ENCODE measurements at regions not wholly inside any gene's neighbourhood (a gene's known extent, or its start where the extent isn't known, plus 50 kb on each side); places are given as distances from the start of the nearest gene placed in this dataset.
A peak's percentile ranks its signal among the peaks of the same experiment; 100 is the strongest.

DNA sequence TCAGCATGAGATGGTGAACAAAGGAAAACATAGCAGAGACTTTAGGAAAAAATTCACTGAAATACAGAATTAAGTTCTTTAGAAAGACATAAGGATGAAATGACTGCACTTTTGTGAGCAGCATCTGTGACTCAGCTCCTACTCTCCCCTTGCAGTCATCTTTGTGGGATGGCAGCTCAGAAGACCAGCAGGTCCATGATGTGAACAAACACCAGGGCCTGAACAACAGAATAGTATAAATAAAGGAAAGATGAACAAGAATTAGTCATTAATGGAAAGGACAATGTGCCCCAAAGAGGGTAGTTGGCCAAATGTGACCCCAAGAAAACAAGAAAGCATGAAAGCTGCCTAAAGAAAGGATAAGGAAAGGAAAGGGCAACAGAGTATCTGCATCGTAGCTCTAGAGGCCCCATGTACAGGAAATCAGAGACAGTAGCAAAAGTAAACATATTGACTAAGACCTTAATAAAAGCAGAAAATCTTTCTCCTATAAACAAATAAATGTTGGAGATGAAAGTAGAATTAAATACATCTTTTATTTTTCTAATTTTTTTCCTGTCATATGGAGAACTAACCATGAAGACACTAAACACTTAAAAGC lies 318.0 kb downstream of the ZEB2 start:
- Histone ChIP-seq H3K9me3 (no peaks in the 10 kb centered on the region), H3K4me3 (no peak overlapping the region), H3K36me3 (no peaks in the 10 kb centered on the region), H3K27me3 (no peaks in the 10 kb centered on the region), H3K27ac (no peak overlapping the region), H3K4me1 (no peaks in the 10 kb centered on the region)
- no peak for DNase-seq
- 55 to 64% methylated on average over 1 of the region's 1 CpG for WGBS, 2 donors
- no peak for ATAC-seq (ENCODE audit: low FRiP score in 2 of 2)
- TF ChIP-seq, protein P1, sequence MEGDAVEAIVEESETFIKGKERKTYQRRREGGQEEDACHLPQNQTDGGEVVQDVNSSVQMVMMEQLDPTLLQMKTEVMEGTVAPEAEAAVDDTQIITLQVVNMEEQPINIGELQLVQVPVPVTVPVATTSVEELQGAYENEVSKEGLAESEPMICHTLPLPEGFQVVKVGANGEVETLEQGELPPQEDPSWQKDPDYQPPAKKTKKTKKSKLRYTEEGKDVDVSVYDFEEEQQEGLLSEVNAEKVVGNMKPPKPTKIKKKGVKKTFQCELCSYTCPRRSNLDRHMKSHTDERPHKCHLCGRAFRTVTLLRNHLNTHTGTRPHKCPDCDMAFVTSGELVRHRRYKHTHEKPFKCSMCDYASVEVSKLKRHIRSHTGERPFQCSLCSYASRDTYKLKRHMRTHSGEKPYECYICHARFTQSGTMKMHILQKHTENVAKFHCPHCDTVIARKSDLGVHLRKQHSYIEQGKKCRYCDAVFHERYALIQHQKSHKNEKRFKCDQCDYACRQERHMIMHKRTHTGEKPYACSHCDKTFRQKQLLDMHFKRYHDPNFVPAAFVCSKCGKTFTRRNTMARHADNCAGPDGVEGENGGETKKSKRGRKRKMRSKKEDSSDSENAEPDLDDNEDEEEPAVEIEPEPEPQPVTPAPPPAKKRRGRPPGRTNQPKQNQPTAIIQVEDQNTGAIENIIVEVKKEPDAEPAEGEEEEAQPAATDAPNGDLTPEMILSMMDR (IDR thresholded peaks at IDR 0.05) = no peak
- TF ChIP-seq POLR2A (IDR thresholded peaks at IDR 0.05) = no peak
- no peak for TF ChIP-seq POLR2AphosphoS5 (IDR thresholded peaks at IDR 0.05)
- no peak for TF ChIP-seq EP300 (IDR thresholded peaks at IDR 0.05)

DNA sequence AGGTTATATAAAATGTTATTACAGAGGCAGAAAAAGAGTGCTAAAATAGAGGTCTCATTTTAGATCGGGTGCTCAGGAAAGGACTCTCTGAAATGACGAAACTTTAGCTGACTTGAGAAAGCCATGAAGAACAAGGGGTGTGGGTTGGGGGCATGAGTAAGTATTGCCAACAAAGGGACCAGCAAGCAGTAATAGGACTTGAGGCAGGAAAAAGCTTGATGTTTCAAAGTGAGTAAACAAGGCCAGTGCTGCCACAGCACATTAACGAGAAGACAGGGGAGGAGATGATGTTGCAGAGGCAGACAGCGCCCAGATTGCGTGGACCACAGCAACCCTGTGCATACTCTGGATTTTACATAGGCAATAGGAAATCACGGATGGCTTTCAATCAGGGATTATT lies 318.8 kb downstream of the ZEB2 start:
- DNase-seq (no peak), ATAC-seq (ENCODE audit: low FRiP score in 2 of 2) (no peak)
- Histone ChIP-seq H3K4me1 (no peaks in the 10 kb centered on the region), H3K9me3 (no peaks in the 10 kb centered on the region), H3K27me3 (no peaks in the 10 kb centered on the region), H3K36me3 (no peaks in the 10 kb centered on the region), H3K27ac (no peak overlapping the region), H3K4me3 (no peak overlapping the region)
- 86 to 90% methylated on average over 6 of the region's 6 CpGs for WGBS, 2 donors
- TF ChIP-seq POLR2AphosphoS5 (IDR thresholded peaks at IDR 0.05) (no peak), POLR2A (IDR thresholded peaks at IDR 0.05) (no peak), EP300 (IDR thresholded peaks at IDR 0.05) (no peak)
- TF ChIP-seq, protein P1 (IDR thresholded peaks at IDR 0.05) = no peak

DNA sequence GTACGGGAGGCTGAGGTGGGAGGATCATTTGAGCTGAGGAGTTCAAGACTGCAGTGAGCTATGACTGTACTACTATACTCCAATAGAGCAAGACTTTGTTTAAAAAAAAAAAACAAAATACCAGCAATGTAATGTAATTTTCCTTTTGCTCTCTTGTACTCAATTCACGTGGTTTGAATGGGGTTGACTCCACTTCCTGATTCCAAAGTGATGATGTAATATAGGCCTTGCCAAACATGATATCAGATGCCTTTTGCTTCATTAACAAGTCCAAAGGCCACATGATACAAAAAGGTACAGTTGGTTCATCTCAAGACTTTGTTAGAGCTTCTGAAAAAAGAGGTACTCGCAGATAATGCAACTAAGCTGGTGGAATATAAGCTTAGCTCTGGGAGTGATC lies 321.8 kb downstream of the ZEB2 start:
- TF ChIP-seq POLR2A (IDR thresholded peaks at IDR 0.05) (no peak), EP300 (IDR thresholded peaks at IDR 0.05) (no peak), POLR2AphosphoS5 (IDR thresholded peaks at IDR 0.05) (no peak)
- TF ChIP-seq, protein P1 (IDR thresholded peaks at IDR 0.05) = no peak
- H3K36me3 ChIP-seq = no peaks in the 10 kb centered on the region
- WGBS, 2 donors = 60 to 61% methylated on average over 3 of the region's 3 CpGs
- H3K27me3 ChIP-seq = no peaks in the 10 kb centered on the region
- H3K4me1 ChIP-seq = no peaks in the 10 kb centered on the region
- DNase-seq (no peak), ATAC-seq (ENCODE audit: low FRiP score in 2 of 2) (peak in 1 of 2 donors; percentile 53)
- H3K27ac ChIP-seq = no peak overlapping the region
- no peaks in the 10 kb centered on the region for H3K9me3 ChIP-seq
- H3K4me3 ChIP-seq = no peak overlapping the region

DNA sequence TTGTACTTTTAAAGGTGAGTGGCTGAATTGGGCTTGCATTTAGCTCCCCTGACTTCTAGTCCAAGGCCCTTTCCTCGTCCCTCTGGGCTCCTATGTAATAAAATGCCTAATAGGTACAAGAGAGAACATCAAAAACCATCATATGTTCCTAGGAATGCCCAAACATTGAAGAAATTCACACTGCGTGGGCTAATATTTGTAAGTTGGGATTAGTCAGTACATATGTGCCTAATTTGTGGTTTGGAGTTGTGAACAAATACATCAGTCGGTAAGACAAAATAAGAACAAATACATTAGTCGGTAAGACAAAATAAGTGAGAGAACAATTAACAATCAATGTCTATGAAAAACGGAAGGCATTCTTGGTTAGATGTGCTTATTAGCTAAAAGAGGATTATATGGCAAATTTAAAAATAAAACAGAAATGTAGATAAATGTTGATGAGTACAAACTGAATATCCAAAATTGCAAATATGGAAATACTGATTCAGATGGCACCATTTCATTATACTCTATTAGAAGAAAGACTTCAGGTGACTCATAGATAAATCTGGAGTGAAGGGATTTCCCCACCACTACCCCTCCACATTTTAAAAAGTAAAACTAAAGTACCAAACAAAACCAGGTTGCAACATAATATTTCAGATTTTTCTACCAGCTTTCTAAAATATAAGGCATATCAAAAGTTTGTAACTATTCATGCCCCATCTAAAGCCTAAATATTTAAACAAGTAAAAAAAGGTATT lies 325.4 kb downstream of the ZEB2 start:
- Histone ChIP-seq H3K4me1 (no peaks in the 10 kb centered on the region), H3K27ac (no peak overlapping the region), H3K27me3 (no peaks in the 10 kb centered on the region), H3K4me3 (no peak overlapping the region), H3K36me3 (no peaks in the 10 kb centered on the region), H3K9me3 (no peaks in the 10 kb centered on the region)
- ATAC-seq (ENCODE audit: low FRiP score in 2 of 2) (no peak), DNase-seq (no peak)
- TF ChIP-seq EP300 (IDR thresholded peaks at IDR 0.05) (no peak), POLR2AphosphoS5 (IDR thresholded peaks at IDR 0.05) (no peak), POLR2A (IDR thresholded peaks at IDR 0.05) (no peak)
- TF ChIP-seq, protein P1 (IDR thresholded peaks at IDR 0.05) = no peak
- 93 to 96% methylated on average over 5 of the region's 5 CpGs for WGBS, 2 donors

Measured in upper lobe of left lung (tissue), 6 donors.